Prostate gland (tissue), 2 donors: ENCODE measurements at regions not wholly inside any gene's neighbourhood (a gene's known extent, or its start where the extent isn't known, plus 50 kb on each side); places are given as distances from the start of the nearest gene placed in this dataset.
"Not testable (repeated sequence)": the region's sequence is repeated elsewhere in the genome, so short reads cannot be mapped to it uniquely, and the experiment has no call there.

Experiments
- CTCF ChIP-seq, 4 experiments: fragments of 200-600 bp in 2 of 4; fragments of 450-650 bp in 2 of 4; sonication (generic) in 2 of 4; IDR thresholded peaks; 1 replicate in 3 of 4; 2 replicates in 1 of 4; pipeline ENCODE4 v1.5.1; 2016 to 2019; ENCODE audit warnings: antibody characterized with exemption in 4 of 4, mild to moderate bottlenecking in 2 of 4, moderate library complexity in 2 of 4
- POLR2A ChIP-seq: fragments of 450-650 bp; IDR thresholded peaks from one replicate; pipeline ENCODE4 v1.6.1; 2016; ENCODE audit warnings: antibody characterized with exemption, mild to moderate bottlenecking
- POLR2AphosphoS5 ChIP-seq: sonication (generic); formaldehyde crosslinking; IDR thresholded peaks from one replicate; pipeline ENCODE4 v1.6.1; 2017; ENCODE audit warnings: antibody characterized with exemption

- TF ChIP-seq CTCF (IDR thresholded peaks at IDR 0.05); POLR2A; POLR2AphosphoS5: not testable (repeated sequence)
These were observed 731.3 kb upstream of the GRAMD2B start for GRCh38 chr5:125691738-125692530.
